PC-3 (cell line): ENCODE measurements at regions not wholly inside any gene's neighbourhood (a gene's known extent, or its start where the extent isn't known, plus 50 kb on each side); places are given as distances from the start of the nearest gene placed in this dataset.

Experiments
- ATAC-seq: fragments of 200-7000 bp; cut with Tn5 transposase; 2 replicates; pipeline ENCODE4 v1.9.1; 2020; ENCODE audit warnings: mild to moderate bottlenecking, moderate library complexity
- BruUV-seq: library from RNA; stranded (reverse); fragments of 400-500 nt; replicated peaks from 2 replicates; lab custom pipeline; 2021; lab: Mats Ljungman, UMichigan
- CTCF ChIA-PET: fragments of 300-600 bp; sonication (Branson Sonifier 250); formaldehyde crosslinking; loops from one replicate; lab custom pipeline; 2022; ENCODE audit warnings: antibody characterized with exemption; lab: Charles Lee
- POLR2A ChIA-PET: fragments of 300-600 bp; sonication (Branson Sonifier 250); formaldehyde crosslinking; loops from one replicate; lab custom pipeline; 2022; ENCODE audit warnings: antibody characterized with exemption; ENCODE audit not compliant: unreplicated experiment; lab: Charles Lee
- DNase-seq: peaks from one replicate; pipeline ENCODE4 v3.0.0-alpha.2; 2015
- H2AFZ ChIP-seq: fragments of 300-600 bp; sonication (generic); 2 replicates; pipeline ENCODE4 v1.6.0; 2016; ENCODE audit warnings: antibody characterized with exemption, low read length
- H3F3A ChIP-seq: fragments of 300-600 bp; sonication (generic); one replicate; pipeline ENCODE4 v1.6.0; 2017; ENCODE audit warnings: antibody characterized with exemption, low read length, control low read depth, mild to moderate bottlenecking; ENCODE audit not compliant: unreplicated experiment
- H3K27ac ChIP-seq: fragments of 300-600 bp; sonication (generic); 2 replicates; pipeline ENCODE4 v1.5.1; 2016; ENCODE audit warnings: mild to moderate bottlenecking, low read length
- H3K27me3 ChIP-seq: fragments of 300-600 bp; sonication (generic); 2 replicates; pipeline ENCODE4 v1.6.1; 2016; ENCODE audit warnings: low read length, mixed read lengths
- H3K36me3 ChIP-seq: fragments of 300-600 bp; sonication (generic); 2 replicates; pipeline ENCODE4 v1.6.1; 2016; ENCODE audit warnings: low read depth, mixed run types, low read length, mixed read lengths
- H3K4me1 ChIP-seq: fragments of 300-600 bp; sonication (generic); 2 replicates; pipeline ENCODE4 v1.5.1; 2016; ENCODE audit warnings: low read length; ENCODE audit not compliant: insufficient read depth
- H3K4me2 ChIP-seq: fragments of 300-600 bp; sonication (generic); 2 replicates; pipeline ENCODE4 v1.6.0; 2016; ENCODE audit warnings: low read length
- H3K4me3 ChIP-seq: fragments of 300-600 bp; sonication (generic); 2 replicates; pipeline ENCODE4 v1.5.1; 2016; ENCODE audit warnings: mild to moderate bottlenecking, low read length, mixed read lengths
- H3K79me2 ChIP-seq: fragments of 300-600 bp; sonication (generic); 2 replicates; pipeline ENCODE4 v1.6.1; 2017; ENCODE audit warnings: low read length, mixed read lengths
- H3K9ac ChIP-seq: fragments of 300-600 bp; sonication (generic); 2 replicates; pipeline ENCODE4 v1.6.0; 2016; ENCODE audit warnings: mild to moderate bottlenecking, low read length
- H3K9me2 ChIP-seq: fragments of 300-600 bp; sonication (generic); replicated peaks from 2 replicates; pipeline ENCODE4 v1.6.1; 2016; ENCODE audit warnings: mixed run types, low read length, mixed read lengths
- H3K9me3 ChIP-seq: fragments of 300-600 bp; sonication (generic); 2 replicates; pipeline ENCODE4 v1.6.1; 2016; ENCODE audit warnings: low read length, mixed read lengths
- H4K20me1 ChIP-seq: fragments of 300-600 bp; sonication (generic); 2 replicates; pipeline ENCODE4 v1.6.1; 2016; ENCODE audit warnings: low read length, mixed read lengths
- CTCF ChIP-seq: fragments of 300-600 bp; sonication (generic); conservative IDR thresholded peaks from 2 replicates; pipeline ENCODE4 v1.5.1; 2017; ENCODE audit warnings: antibody characterized with exemption, low read depth, mild to moderate bottlenecking, low read length
- EZH2 ChIP-seq: fragments of 300-600 bp; sonication (generic); IDR thresholded peaks from one replicate; pipeline ENCODE4 v1.6.1; 2017; ENCODE audit warnings: antibody characterized with exemption, mild to moderate bottlenecking, low read length; ENCODE audit not compliant: unreplicated experiment
- EZH2phosphoT487 ChIP-seq: fragments of 300-600 bp; sonication (generic); IDR thresholded peaks from 2 replicates; pipeline ENCODE4 v1.6.1; 2018; ENCODE audit warnings: mild to moderate bottlenecking, antibody characterized with exemption, low read length, borderline replicate concordance
- intact Hi-C: fragments of 100-400 bp; cut with micrococcal nuclease; formaldehyde crosslinking; loops from 2 replicates; pipeline ENCODE4 v1.9.0; 2023

GRCh38 chr21:18023157-18023556, 204.0 kb upstream of the C21orf91 start:
- Histone ChIP-seq H3K79me2 (no peaks in the 10 kb centered on the region), H3K27me3 (0 out of 2 replicates have a peak, but pooled peaks cover 4% of the 10 kb centered on the region), H3K4me1 (no peaks in the 10 kb centered on the region), H3F3A (no peaks in the 10 kb centered on the region), H3K4me3 (no peak overlapping the region), H3K9me2 (no peaks in the 10 kb centered on the region), H3K4me2 (no peak overlapping the region), H3K9me3 (0 out of 2 replicates have a peak, but pooled peaks cover 4% of the 10 kb centered on the region), H2AFZ (no peak overlapping the region), H3K36me3 (no peaks in the 10 kb centered on the region), H4K20me1 (no peaks in the 10 kb centered on the region), H3K9ac (no peak overlapping the region), H3K27ac (no peak overlapping the region)
- no TSS peak for BruUV-seq
- ATAC-seq (no peak), DNase-seq (no peak)
- intact Hi-C loops = no loop called here
- POLR2A ChIA-PET = no interaction called here
- no peak for TF ChIP-seq CTCF
- TF ChIP-seq EZH2 = no peak
- no peak for TF ChIP-seq EZH2phosphoT487
- CTCF ChIA-PET = no interaction called here

- Histone ChIP-seq H3K27ac (no peak overlapping the region), H3K36me3 (no peaks in the 10 kb centered on the region), H3K79me2 (no peaks in the 10 kb centered on the region), H3K4me1 (no peaks in the 10 kb centered on the region), H3K9me2 (no peaks in the 10 kb centered on the region), H3K9me3 (peaks cover 6% of the 10 kb centered on the region; the same call in 1 of the 2 replicates), H3K27me3 (0 out of 2 replicates have a peak, but pooled peaks cover 8% of the 10 kb centered on the region), H2AFZ (no peak overlapping the region), H3K4me2 (no peak overlapping the region), H3K9ac (no peak overlapping the region), H4K20me1 (no peaks in the 10 kb centered on the region), H3K4me3 (no peak overlapping the region), H3F3A (no peaks in the 10 kb centered on the region)
- no peak for DNase-seq
- no TSS peak for BruUV-seq
- POLR2A ChIA-PET = no interaction called here
- no peak for ATAC-seq
- TF ChIP-seq CTCF = no peak
- TF ChIP-seq EZH2phosphoT487 = no peak
- TF ChIP-seq EZH2 = no peak
- CTCF ChIA-PET = no interaction called here
- intact Hi-C loops = no loop called here
Measured at GRCh38 chr21:18007121-18007520, 188.0 kb upstream of the C21orf91 start.

GRCh38 chr21:18006691-18007090, 187.5 kb upstream of the C21orf91 start:
- Histone ChIP-seq H3K79me2 (no peaks in the 10 kb centered on the region), H4K20me1 (no peaks in the 10 kb centered on the region), H2AFZ (no peak overlapping the region), H3K9me2 (no peaks in the 10 kb centered on the region), H3K9ac (no peak overlapping the region), H3K27ac (no peak overlapping the region), H3K27me3 (0 out of 2 replicates have a peak, but pooled peaks cover 8% of the 10 kb centered on the region), H3K4me3 (no peak overlapping the region), H3K36me3 (no peaks in the 10 kb centered on the region), H3K4me2 (no peak overlapping the region), H3K4me1 (no peaks in the 10 kb centered on the region), H3K9me3 (peaks cover 6% of the 10 kb centered on the region; the same call in 1 of the 2 replicates), H3F3A (no peaks in the 10 kb centered on the region)
- DNase-seq (no peak), ATAC-seq (no peak)
- ChIA-PET POLR2A (no interaction called here), CTCF (interaction anchor here (0.6 kb wide), 1 partner anchor 259 kb away, joined by 4 read pairs; no protein-coding TSS in a partner anchor)
- TF ChIP-seq EZH2 (no peak), EZH2phosphoT487 (no peak), CTCF (no peak)
- intact Hi-C loops = no loop called here
- BruUV-seq = no TSS peak
